ENCODE measurements at regions not wholly inside any gene's neighbourhood (a gene's known extent, or its start where the extent isn't known, plus 50 kb on each side); places are given as distances from the start of the nearest gene placed in this dataset.

DNA sequence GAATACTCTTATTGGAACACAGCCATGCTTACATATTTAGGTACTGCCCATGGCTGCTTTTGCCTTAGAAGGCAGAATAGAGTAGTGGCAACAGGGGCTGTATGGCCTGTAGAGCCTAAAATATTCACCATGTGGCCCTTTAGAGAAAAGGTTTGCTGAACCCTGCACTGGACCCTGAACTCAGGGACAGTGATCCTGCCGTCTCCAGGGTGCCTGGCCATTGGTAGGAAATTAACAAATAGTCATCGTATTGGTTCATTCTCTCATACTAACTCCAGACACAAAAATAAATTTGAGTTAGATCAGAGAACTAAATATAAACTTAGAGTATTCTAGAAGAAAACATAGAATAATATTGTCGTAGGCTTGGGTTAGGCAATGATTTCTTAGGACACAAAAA, 181.4 kb downstream of the BCAS1 start:
- FAIRE-seq = no peak
- Histone ChIP-seq H3K4me1 (ENCODE audit: control insufficient read depth in 2 of 3, insufficient read depth in 2 of 3, low read depth in 1 of 3, low read length in 3 of 3) (peaks cover 0 to 4% (median 2%) of the 10 kb centered on the region in 3 donors), H3K4me3 (ENCODE audit: low read length in 3 of 3) (no peak overlapping the region), H3K36me3 (ENCODE audit: control insufficient read depth in 2 of 3, insufficient read depth in 3 of 3, low read length in 3 of 3) (no peaks in the 10 kb centered on the region), H3K9ac (ENCODE audit: low read length in 3 of 3) (no peak overlapping the region), H3K27me3 (ENCODE audit: control insufficient read depth, insufficient read depth, low read length) (no peaks in the 10 kb centered on the region), H3K9me3 (ENCODE audit: control insufficient read depth in 2 of 3, insufficient read depth in 1 of 3, low read length in 3 of 3) (no peaks in the 10 kb centered on the region), H3K27ac (ENCODE audit: low read depth in 2 of 2, low read length in 2 of 2) (no peak overlapping the region)
- DNase-seq = no peak
- TF ChIP-seq, protein P1, sequence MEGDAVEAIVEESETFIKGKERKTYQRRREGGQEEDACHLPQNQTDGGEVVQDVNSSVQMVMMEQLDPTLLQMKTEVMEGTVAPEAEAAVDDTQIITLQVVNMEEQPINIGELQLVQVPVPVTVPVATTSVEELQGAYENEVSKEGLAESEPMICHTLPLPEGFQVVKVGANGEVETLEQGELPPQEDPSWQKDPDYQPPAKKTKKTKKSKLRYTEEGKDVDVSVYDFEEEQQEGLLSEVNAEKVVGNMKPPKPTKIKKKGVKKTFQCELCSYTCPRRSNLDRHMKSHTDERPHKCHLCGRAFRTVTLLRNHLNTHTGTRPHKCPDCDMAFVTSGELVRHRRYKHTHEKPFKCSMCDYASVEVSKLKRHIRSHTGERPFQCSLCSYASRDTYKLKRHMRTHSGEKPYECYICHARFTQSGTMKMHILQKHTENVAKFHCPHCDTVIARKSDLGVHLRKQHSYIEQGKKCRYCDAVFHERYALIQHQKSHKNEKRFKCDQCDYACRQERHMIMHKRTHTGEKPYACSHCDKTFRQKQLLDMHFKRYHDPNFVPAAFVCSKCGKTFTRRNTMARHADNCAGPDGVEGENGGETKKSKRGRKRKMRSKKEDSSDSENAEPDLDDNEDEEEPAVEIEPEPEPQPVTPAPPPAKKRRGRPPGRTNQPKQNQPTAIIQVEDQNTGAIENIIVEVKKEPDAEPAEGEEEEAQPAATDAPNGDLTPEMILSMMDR (IDR thresholded peaks at IDR 0.05; ENCODE audit: borderline replicate concordance, extremely low read depth, insufficient read depth) = no peak
- intact Hi-C loops (cut with DNase I) = no loop called here

DNA sequence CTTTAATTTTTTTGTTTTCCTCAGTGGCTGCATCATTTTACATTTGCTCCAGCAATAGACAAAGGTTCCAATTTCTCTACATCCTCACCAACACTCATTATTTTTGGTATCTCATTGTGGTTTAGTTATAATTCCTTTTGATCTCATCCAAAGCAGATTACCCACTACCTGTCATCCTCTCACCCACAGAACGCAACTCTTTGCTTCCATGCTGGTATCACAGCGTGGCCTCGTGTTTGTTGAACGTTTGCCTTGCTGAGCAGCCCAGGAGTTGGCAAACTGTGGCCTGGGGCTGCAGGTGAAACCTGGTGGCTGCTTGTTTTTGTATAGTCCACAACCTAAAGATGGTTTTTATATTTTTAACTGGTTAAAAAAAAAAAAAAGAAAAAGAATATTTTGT, 181.9 kb downstream of the BCAS1 start:
- TF ChIP-seq, protein P1 (IDR thresholded peaks at IDR 0.05; ENCODE audit: borderline replicate concordance, extremely low read depth, insufficient read depth) = no peak
- Histone ChIP-seq H3K27me3 (ENCODE audit: control insufficient read depth, insufficient read depth, low read length) (no peaks in the 10 kb centered on the region), H3K36me3 (ENCODE audit: control insufficient read depth in 2 of 3, insufficient read depth in 3 of 3, low read length in 3 of 3) (no peaks in the 10 kb centered on the region), H3K4me1 (ENCODE audit: control insufficient read depth in 2 of 3, insufficient read depth in 2 of 3, low read depth in 1 of 3, low read length in 3 of 3) (peaks cover 0 to 4% (median 2%) of the 10 kb centered on the region in 3 donors), H3K4me3 (ENCODE audit: low read length in 3 of 3) (no peak overlapping the region), H3K9ac (ENCODE audit: low read length in 3 of 3) (no peak overlapping the region), H3K9me3 (ENCODE audit: control insufficient read depth in 2 of 3, insufficient read depth in 1 of 3, low read length in 3 of 3) (no peaks in the 10 kb centered on the region), H3K27ac (ENCODE audit: low read depth in 2 of 2, low read length in 2 of 2) (no peak overlapping the region)
- intact Hi-C loops (cut with DNase I) = no loop called here
- FAIRE-seq (no peak), DNase-seq (no peak)

DNA sequence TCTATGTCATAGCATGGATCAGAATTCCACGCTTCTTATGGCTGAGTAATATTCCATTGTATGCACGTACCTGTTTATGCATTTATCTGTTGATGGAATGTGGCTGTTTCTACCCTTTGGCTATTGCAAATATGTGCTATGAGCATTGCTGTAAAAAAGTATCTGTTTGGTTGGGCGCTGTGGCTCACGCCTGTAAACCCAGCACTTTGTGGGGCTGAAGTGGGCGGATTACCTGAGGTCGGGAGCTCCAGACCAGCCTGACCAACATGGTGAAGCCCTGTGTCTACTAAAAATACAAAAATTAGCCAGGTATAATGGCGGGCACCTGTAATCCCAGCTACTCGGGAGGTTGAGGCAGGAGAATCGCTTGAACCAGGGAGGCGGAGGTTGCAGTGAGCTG, 182.4 kb downstream of the BCAS1 start:
- Histone ChIP-seq H3K36me3 (ENCODE audit: control insufficient read depth in 2 of 3, insufficient read depth in 3 of 3, low read length in 3 of 3) (no peaks in the 10 kb centered on the region), H3K27ac (ENCODE audit: low read depth in 2 of 2, low read length in 2 of 2) (no peak overlapping the region), H3K9ac (ENCODE audit: low read length in 3 of 3) (no peak overlapping the region), H3K4me1 (ENCODE audit: control insufficient read depth in 2 of 3, insufficient read depth in 2 of 3, low read depth in 1 of 3, low read length in 3 of 3) (peaks cover 0 to 4% (median 2%) of the 10 kb centered on the region in 3 donors), H3K9me3 (ENCODE audit: control insufficient read depth in 2 of 3, insufficient read depth in 1 of 3, low read length in 3 of 3) (no peaks in the 10 kb centered on the region), H3K4me3 (ENCODE audit: low read length in 3 of 3) (no peak overlapping the region), H3K27me3 (ENCODE audit: control insufficient read depth, insufficient read depth, low read length) (no peaks in the 10 kb centered on the region)
- TF ChIP-seq, protein P1 (IDR thresholded peaks at IDR 0.05; ENCODE audit: borderline replicate concordance, extremely low read depth, insufficient read depth) = no peak
- DNase-seq = no peak
- intact Hi-C loops (cut with DNase I) = no loop called here
- no peak for FAIRE-seq

DNA sequence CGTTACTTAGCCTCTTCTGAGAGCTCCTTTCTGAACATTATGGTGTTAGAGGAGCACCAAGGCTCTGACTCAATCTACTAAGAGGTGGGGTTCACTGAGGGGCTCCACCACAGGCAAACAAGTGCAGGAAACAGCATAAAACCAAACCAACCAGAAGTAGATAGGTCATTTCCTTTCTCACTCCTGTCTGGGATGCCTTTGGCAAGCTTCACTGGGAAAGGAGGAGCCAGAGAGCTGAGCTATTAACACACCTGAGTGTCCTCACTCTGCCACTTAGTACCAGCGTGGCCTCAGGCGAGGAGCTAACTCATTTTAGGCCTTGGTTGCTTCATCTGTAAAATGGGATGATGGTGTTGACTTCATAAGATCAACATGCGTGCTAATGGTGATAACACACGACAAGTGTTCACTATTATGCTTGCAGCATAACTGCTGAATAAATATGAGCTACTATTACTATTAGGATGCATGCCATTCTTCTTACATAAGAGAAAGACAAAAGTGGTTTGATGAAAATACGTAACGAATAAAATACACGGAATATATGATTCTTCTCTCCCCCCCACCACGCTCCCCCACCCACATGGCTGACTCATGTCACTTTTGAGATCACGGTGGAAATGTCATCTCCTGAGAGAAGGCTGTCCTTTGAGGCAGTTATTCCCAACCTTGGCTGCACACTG, 185.4 kb downstream of the BCAS1 start:
- peaks cover 0 to 6% (median 0%) of the 10 kb centered on the region in 3 donors for H3K4me1 ChIP-seq (ENCODE audit: control insufficient read depth in 2 of 3, insufficient read depth in 2 of 3, low read depth in 1 of 3, low read length in 3 of 3)
- TF ChIP-seq, protein P1 (IDR thresholded peaks at IDR 0.05; ENCODE audit: borderline replicate concordance, extremely low read depth, insufficient read depth) = no peak
- no peaks in the 10 kb centered on the region for H3K9me3 ChIP-seq (ENCODE audit: control insufficient read depth in 2 of 3, insufficient read depth in 1 of 3, low read length in 3 of 3)
- DNase-seq = no peak
- no peak overlapping the region for H3K27ac ChIP-seq (ENCODE audit: low read depth in 2 of 2, low read length in 2 of 2)
- no peaks in the 10 kb centered on the region for H3K36me3 ChIP-seq (ENCODE audit: control insufficient read depth in 2 of 3, insufficient read depth in 3 of 3, low read length in 3 of 3)
- no peak for FAIRE-seq
- H3K4me3 ChIP-seq (ENCODE audit: low read length in 3 of 3) = no peak overlapping the region
- intact Hi-C loops (cut with DNase I) = no loop called here
- H3K27me3 ChIP-seq (ENCODE audit: control insufficient read depth, insufficient read depth, low read length) = no peaks in the 10 kb centered on the region
- H3K9ac ChIP-seq (ENCODE audit: low read length in 3 of 3) = no peak overlapping the region

Data from kidney (tissue), 13 donors.